GM12892 (cell line): ENCODE measurements at regions not wholly inside any gene's neighbourhood (a gene's known extent, or its start where the extent isn't known, plus 50 kb on each side); places are given as distances from the start of the nearest gene placed in this dataset.

ENCODE experiments used
- POLR2A ChIP-seq: IDR thresholded peaks from 2 replicates; pipeline ENCODE4 v1.6.1; 2011; ENCODE audit warnings: low read depth, low read length, control low read depth
- POLR2AphosphoS5 ChIP-seq: IDR thresholded peaks from 2 replicates; pipeline ENCODE4 v1.6.1; 2011; ENCODE audit warnings: low read depth, low read length, control low read depth
- TAF1 ChIP-seq: IDR thresholded peaks from 2 replicates; pipeline ENCODE4 v1.6.1; 2011; ENCODE audit warnings: low read depth, mild to moderate bottlenecking, control low read depth, low read length, borderline replicate concordance

DNA sequence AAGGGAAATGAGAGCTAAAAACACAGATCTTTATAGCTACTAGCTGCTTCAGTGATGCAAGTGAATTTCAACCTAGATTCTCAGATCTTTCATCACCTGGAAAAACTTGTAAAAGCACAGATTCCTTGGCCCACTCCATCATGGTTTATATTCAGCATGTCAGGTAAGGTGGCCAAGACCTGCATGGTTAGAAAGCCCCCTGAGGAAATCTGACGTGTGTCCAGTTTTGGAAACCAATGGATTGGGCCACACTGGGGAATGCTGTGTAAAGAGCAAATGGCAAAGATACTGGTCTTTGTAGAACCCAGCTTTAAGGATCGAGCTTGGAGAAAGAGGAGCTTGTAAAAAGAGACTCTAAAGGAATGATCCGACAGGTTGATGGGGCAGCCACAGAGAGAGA is 397.0 kb upstream of the ARRDC4 start:
- TF ChIP-seq POLR2AphosphoS5 (no peak), TAF1 (no peak), POLR2A (no peak)
